ENCODE measurements at regions not wholly inside any gene's neighbourhood (a gene's known extent, or its start where the extent isn't known, plus 50 kb on each side); places are given as distances from the start of the nearest gene placed in this dataset.
A peak's percentile ranks its signal among the peaks of the same experiment; 100 is the strongest.

- peak; percentile 70 for DNase-seq (ENCODE audit: low read depth)
Measured at GRCh38 chr20:58017231-58017969, 211.1 kb downstream of the ANKRD60 start.

GRCh38 chr20:58016779-58017178 lies 211.7 kb downstream of the ANKRD60 start:
- DNase-seq (ENCODE audit: low read depth): no peak

GRCh38 chr20:58014628-58015315 lies 213.7 kb downstream of the ANKRD60 start:
- no peak for DNase-seq (ENCODE audit: low read depth)

- no peak for DNase-seq (ENCODE audit: low read depth)
Measured at GRCh38 chr20:58012731-58013510, 215.5 kb downstream of the ANKRD60 start.

DNA sequence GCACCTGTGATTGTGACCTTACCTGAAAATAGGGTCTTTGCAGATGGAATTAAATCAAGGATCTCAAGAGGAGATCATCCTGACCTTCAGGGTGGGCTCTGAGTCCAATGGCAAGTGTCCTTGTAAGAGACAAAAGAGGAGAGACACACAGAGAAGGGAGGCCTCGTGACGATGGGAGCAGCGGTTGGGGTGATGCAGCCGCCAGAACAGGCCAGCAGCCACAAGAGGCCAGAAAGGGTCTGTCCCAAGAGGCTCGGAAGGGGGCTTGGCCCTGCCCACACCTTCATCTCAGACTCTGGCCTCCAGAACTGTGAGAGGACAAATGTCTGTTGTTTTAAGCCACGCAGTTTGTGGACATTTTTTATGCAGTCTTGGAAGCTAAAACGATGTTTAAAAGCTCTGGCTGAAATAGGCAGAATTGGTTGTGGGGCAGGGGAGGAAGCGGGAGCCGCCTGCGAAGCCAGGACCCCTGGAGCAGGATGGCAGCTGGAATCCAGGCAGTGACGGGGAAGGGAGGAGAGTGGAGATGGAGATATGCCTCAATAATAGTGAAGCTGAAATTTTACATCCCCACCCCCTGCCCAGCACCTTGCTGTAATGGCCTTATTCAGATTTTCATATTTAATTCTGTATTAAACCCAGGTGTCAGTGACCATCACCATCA lies 216.4 kb downstream of the ANKRD60 start:
- no peak for DNase-seq (ENCODE audit: low read depth)

- DNase-seq (ENCODE audit: low read depth): no peak
Measured at GRCh38 chr20:58011106-58011946, 217.1 kb downstream of the ANKRD60 start.

GRCh38 chr20:58010666-58011065 lies 217.8 kb downstream of the ANKRD60 start:
- no peak for DNase-seq (ENCODE audit: low read depth)

DNA sequence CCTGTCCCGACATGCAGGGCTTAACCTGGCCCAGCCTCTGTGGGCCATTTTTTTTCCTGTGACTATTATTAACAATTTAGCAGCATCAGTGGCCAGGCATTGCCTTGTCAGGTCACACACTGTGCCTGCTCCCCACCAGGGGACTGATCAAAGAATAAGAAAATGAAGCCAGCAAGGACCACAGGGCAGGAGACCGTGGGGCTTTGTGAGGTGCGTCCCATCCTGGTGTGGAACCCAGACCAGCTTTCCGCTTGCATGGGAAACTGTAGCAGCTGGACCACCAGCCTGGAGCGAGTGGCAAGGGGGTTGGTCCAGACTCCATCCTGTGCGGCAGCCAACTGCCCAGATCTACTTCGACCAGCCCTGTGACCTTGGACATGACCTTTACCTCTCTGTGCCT lies 218.3 kb downstream of the ANKRD60 start:
- no peak for DNase-seq (ENCODE audit: low read depth)

- no peak for DNase-seq (ENCODE audit: low read depth)
Measured at GRCh38 chr20:58008866-58009265, 219.6 kb downstream of the ANKRD60 start.

DNA sequence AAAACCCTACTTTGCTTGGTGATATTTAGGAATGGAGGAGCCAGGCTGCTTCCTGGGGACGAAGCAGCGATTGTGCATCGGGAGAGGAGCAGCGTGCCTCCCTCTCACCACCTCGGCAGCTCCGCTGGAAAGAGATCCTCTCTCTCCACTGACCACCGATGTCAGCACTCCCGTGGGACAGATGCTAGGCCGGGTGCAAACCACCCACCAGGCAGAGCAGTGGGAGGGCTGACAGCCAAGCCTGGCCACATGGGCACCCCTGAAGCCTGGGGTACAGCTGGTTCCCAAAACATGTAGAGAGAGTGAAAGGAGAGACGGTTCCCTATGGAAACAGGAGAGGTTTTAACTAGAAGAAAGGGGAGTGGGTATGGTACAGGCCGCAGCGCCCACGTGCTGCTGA lies 220.0 kb downstream of the ANKRD60 start:
- no peak for DNase-seq (ENCODE audit: low read depth)

DNA sequence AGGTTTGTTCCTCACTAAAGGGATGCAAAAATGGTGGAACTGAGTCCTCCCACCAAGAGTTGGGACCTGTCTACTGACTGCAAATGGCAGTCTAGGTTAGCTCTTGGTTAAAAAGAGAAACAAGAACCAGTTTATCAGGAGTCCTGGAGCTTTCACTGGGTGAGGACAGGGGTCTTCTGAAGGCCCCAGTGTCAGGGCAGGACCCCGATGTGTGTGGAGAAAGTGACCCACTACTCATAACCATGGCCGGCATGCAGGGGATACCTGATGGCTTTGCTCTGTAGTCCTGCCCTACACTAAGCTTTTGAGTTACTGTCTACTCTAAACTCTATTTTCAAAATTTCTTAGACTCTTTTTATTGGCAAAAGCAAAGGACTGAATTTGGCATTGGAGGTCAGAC lies 220.5 kb downstream of the ANKRD60 start:
- no peak for DNase-seq (ENCODE audit: low read depth)

- no peak for DNase-seq (ENCODE audit: low read depth)
Measured at GRCh38 chr20:58006346-58007316, 221.8 kb downstream of the ANKRD60 start.

GRCh38 chr20:58005581-58006345 lies 222.7 kb downstream of the ANKRD60 start:
- no peak for DNase-seq (ENCODE audit: low read depth)

GRCh38 chr20:58004900-58005299 lies 223.6 kb downstream of the ANKRD60 start:
- no peak for DNase-seq (ENCODE audit: low read depth)

- DNase-seq (ENCODE audit: low read depth): no peak
Measured at GRCh38 chr20:58004146-58004545, 224.3 kb downstream of the ANKRD60 start.

DNA sequence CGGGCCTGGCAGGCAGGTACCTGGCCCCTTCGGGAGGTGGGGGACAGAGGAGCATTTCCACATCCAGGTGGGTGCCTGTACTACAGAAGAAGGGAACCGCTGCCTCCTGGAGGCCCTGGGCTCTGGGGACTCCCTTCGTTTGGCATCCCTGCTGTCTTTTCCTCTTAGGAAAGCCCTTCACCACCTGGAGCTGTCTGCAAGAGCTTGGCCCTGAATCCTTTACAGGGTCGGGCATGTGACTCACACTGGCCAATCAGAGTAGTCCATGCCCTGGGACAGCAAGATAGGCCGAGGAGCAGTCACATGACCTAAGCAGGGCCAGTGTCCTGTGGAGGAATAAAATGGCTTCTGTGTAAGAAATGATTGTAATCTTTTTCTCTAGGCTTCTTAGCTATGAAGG lies 224.9 kb downstream of the ANKRD60 start:
- no peak for DNase-seq (ENCODE audit: low read depth)

DNA sequence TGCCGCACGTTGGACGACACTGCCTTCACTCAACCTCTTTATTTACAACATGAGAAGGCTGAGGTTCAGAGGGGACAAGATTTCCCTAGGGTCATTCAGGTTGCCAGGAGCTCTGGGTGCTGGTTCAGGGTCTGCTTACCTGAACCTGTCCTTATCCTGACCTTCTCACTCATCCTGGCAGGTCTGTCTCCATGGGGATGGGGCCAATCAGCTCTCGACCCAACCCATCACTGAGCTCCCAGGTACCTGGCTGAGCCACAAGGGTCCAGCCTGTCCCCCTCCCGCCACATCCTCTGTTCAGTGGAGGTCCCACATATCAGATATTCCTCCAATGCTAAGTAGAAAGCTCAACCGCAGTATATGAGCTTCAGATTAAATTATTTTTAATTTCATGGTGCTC lies 225.6 kb downstream of the ANKRD60 start:
- no peak for DNase-seq (ENCODE audit: low read depth)

DNA sequence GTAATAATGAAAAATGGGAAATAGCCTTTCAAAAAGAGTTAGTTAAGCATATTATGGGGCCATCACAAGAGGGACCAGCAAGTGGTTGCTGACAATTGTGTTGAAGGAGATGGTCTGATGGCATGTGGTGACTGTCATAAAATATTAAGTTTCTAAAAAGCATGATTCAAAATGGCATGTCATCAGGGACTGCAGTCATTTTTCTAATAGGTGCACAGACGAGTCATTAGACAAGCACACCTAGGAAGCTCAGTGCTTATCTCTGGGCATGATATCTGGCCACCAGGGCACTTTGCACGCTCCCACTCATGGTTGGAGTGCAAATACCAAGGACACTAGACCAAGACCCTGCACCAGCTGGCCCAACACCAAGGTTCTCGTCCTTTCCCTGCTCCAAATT lies 226.5 kb downstream of the ANKRD60 start:
- DNase-seq (ENCODE audit: low read depth): no peak

DNA sequence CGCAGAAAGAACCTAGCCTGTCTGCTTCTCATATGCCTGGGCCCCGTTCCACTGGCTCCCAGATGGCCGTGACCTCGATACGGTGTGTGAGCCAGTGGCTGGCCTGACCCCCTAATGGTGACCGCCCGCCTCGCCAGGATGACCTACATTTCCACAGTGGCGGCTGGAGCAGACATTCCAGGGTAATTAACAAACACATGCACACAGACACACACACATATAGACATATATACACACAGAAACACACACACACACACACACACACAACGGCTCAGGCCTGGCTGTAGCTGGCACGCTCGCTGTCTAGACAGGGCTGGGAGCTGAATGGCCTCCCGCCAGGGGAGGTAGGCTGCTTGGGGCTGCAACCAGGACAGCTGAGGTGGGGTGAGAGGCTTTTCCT lies 227.1 kb downstream of the ANKRD60 start:
- no peak for DNase-seq (ENCODE audit: low read depth)

DNA sequence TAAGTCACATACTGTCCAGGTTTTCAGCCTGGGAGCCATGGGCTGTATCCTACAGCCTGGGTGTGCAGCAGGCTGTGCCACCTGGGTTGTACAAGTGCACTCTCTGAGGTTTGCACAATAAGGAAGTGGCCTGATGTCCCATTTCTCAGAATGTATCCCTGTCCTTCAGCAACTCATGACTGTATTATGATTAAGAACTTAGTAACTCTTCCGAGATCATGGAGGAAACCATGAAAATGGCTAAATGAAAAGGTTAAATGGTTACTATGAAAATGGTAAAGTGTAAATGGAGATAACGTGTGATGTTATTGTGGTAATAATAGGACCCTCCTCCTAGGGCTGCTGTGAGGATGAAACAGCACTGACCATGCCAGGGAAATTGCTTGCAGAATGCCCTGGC lies 227.6 kb downstream of the ANKRD60 start:
- no peak for DNase-seq (ENCODE audit: low read depth)

Data from non-pigmented ciliary epithelial cell (primary cell).